HCT116 (cell line): ENCODE measurements at regions not wholly inside any gene's neighbourhood (a gene's known extent, or its start where the extent isn't known, plus 50 kb on each side); places are given as distances from the start of the nearest gene placed in this dataset.

Experiments used
- ATAC-seq: fragments of 200-7000 bp; cut with Tn5 transposase; 2 replicates; pipeline ENCODE4 v1.9.1; 2020; ENCODE audit warnings: mild to moderate bottlenecking, moderate library complexity
- BruUV-seq: library from RNA; stranded (reverse); fragments of 400-500 nt; replicated peaks from 2 replicates; lab custom pipeline; 2021; lab: Mats Ljungman, UMichigan
- CTCF ChIA-PET: fragments of 300-600 bp; sonication (Branson Sonifier 250); formaldehyde crosslinking; loops from one replicate; lab custom pipeline; 2021; ENCODE audit warnings: antibody characterized with exemption; lab: Charles Lee
- POLR2A ChIA-PET: fragments of 300-600, 350-600 bp; sonication (Branson Sonifier 250); formaldehyde crosslinking; loops from one replicate; lab custom pipeline; 2021; ENCODE audit warnings: antibody characterized with exemption; lab: Charles Lee
- RAD21 ChIA-PET, 2 experiments: fragments of 300-600 bp; sonication (Branson Sonifier 250); formaldehyde crosslinking; loops; one replicate each; lab custom pipeline; 2023; ENCODE audit warnings: low total read pairs in 2 of 2; ENCODE audit not compliant: uncharacterized antibody in 2 of 2, unreplicated experiment in 2 of 2, low non-redundant PET in 1 of 2; lab: Charles Lee
- DNase-seq: peaks from one replicate; pipeline ENCODE4 v3.0.0-alpha.2; 2010; ENCODE audit warnings: low read depth, low spot score
- H2AFZ ChIP-seq: fragments of 200-600 bp; shearing (Covaris generic), sonication (generic); 2 replicates; pipeline ENCODE4 v1.6.1; 2017; ENCODE audit warnings: low read depth, mixed run types, mixed read lengths, antibody characterized with exemption, low read length; ENCODE audit not compliant: poor library complexity, severe bottlenecking
- H3K27ac ChIP-seq: 2 replicates; pipeline ENCODE4 v1.5.1; 2012; ENCODE audit warnings: low read depth, low read length
- H3K27me3 ChIP-seq: fragments of 200-600 bp; sonication (generic); 2 replicates; pipeline ENCODE4 v1.6.1; 2016; ENCODE audit warnings: mixed run types, low read length, mixed read lengths; ENCODE audit not compliant: insufficient read depth
- H3K36me3 ChIP-seq, 2 experiments: fragments of 200-500 bp in 1 of 2; fragments of 200-600 bp in 1 of 2; sonication (Bioruptor generic) in 1 of 2; sonication (generic) in 1 of 2; 2 replicates each; pipeline versions ENCODE4 v1.5.1 to v1.6.1; 2014 to 2016; ENCODE audit warnings: low read length in 2 of 2, inconsistent platforms in 1 of 2, mixed read lengths in 1 of 2, mixed run types in 1 of 2; ENCODE audit not compliant: insufficient read depth in 2 of 2, control insufficient read depth in 1 of 2
- H3K4me1 ChIP-seq, 2 experiments: fragments of 200-600 bp in 1 of 2; sonication (generic) in 1 of 2; 2 replicates each; pipeline versions ENCODE4 v1.5.1 to v1.6.1; 2012 to 2017; ENCODE audit warnings: low read length in 2 of 2, inconsistent platforms in 1 of 2, mild to moderate bottlenecking in 1 of 2, mixed read lengths in 1 of 2, mixed run types in 1 of 2, moderate library complexity in 1 of 2; ENCODE audit not compliant: insufficient read depth in 2 of 2, control insufficient read depth in 1 of 2
- H3K4me2 ChIP-seq: fragments of 200-600 bp; sonication (generic); 2 replicates; pipeline ENCODE4 v1.6.1; 2017; ENCODE audit warnings: mixed run types, low read length, mixed read lengths
- H3K4me3 ChIP-seq, 2 experiments: fragments of 200-600 bp in 1 of 2; sonication (generic) in 1 of 2; replicated peaks in 1 of 2; 2 replicates each; pipeline ENCODE4 v1.5.1; 2011 to 2016; ENCODE audit warnings: low read length in 2 of 2, control low read depth in 1 of 2, low read depth in 1 of 2, mild to moderate bottlenecking in 1 of 2, mixed read lengths in 1 of 2, mixed run types in 1 of 2
- H3K79me2 ChIP-seq: fragments of 200-600 bp; sonication (generic); 2 replicates; pipeline ENCODE4 v1.6.1; 2017; ENCODE audit warnings: mild to moderate bottlenecking, mixed run types, low read length, moderate library complexity, mixed read lengths; ENCODE audit not compliant: insufficient read depth
- H3K9ac ChIP-seq: fragments of 200-600 bp; sonication (generic); 2 replicates; pipeline ENCODE4 v1.6.1; 2016; ENCODE audit warnings: low read length, mixed read lengths
- H3K9me2 ChIP-seq: fragments of 200-600 bp; sonication (generic), shearing (Covaris generic); 2 replicates; pipeline ENCODE4 v1.6.1; 2017; ENCODE audit warnings: mixed run types, mild to moderate bottlenecking, moderate library complexity; ENCODE audit not compliant: insufficient read depth
- H3K9me3 ChIP-seq, 2 experiments: fragments of 200-500 bp in 1 of 2; fragments of 200-600 bp in 1 of 2; sonication (Bioruptor generic) in 1 of 2; sonication (generic) in 1 of 2; 2 replicates each; pipeline ENCODE4 v1.6.1; 2014 to 2017; ENCODE audit warnings: low read length in 2 of 2, mixed read lengths in 2 of 2, inconsistent platforms in 1 of 2, low read depth in 1 of 2, mild to moderate bottlenecking in 1 of 2, mixed run types in 1 of 2, moderate library complexity in 1 of 2; ENCODE audit not compliant: control insufficient read depth in 1 of 2, insufficient read depth in 1 of 2
- H4K20me1 ChIP-seq: fragments of 200-600 bp; sonication (generic), shearing (Covaris generic); 2 replicates; pipeline ENCODE4 v1.6.1; 2017; ENCODE audit warnings: mixed run types, mild to moderate bottlenecking, moderate library complexity; ENCODE audit not compliant: insufficient read depth
- ATF3 ChIP-seq: IDR thresholded peaks from 2 replicates; pipeline ENCODE4 v1.6.1; 2012
- CEBPB ChIP-seq: IDR thresholded peaks from 2 replicates; pipeline ENCODE4 v1.6.1; 2012; ENCODE audit warnings: low read depth
- EGR1 ChIP-seq: IDR thresholded peaks from 2 replicates; pipeline ENCODE4 v1.6.1; 2012; ENCODE audit warnings: low read depth
- EZH2 ChIP-seq: fragments of 200-600 bp; sonication (generic); IDR thresholded peaks from 2 replicates; pipeline ENCODE4 v1.6.1; 2017; ENCODE audit warnings: antibody characterized with exemption, mixed run types
- EZH2phosphoT487 ChIP-seq: fragments of 200-600 bp; IDR thresholded peaks from 2 replicates; pipeline ENCODE4 v1.6.1; 2018; ENCODE audit warnings: antibody characterized with exemption, borderline replicate concordance
- POLR2AphosphoS5 ChIP-seq: IDR thresholded peaks from 2 replicates; pipeline ENCODE4 v1.6.1; 2011; ENCODE audit warnings: mild to moderate bottlenecking, low read depth, low read length, moderate library complexity
- REST ChIP-seq: IDR thresholded peaks from 2 replicates; pipeline ENCODE4 v1.6.1; 2012; ENCODE audit warnings: low read depth
- SIN3A ChIP-seq: IDR thresholded peaks from 2 replicates; pipeline ENCODE4 v1.6.1; 2012; ENCODE audit warnings: low read depth
- TCF7L2 ChIP-seq: IDR thresholded peaks from 2 replicates; pipeline ENCODE4 v1.7.0; 2011; ENCODE audit warnings: borderline replicate concordance, inconsistent platforms; ENCODE audit not compliant: insufficient read depth, insufficient read length; ENCODE audit errors: extremely low read depth
- YY1 ChIP-seq: IDR thresholded peaks from 2 replicates; pipeline ENCODE4 v1.6.1; 2011; ENCODE audit warnings: low read length, low read depth, moderate library complexity, mild to moderate bottlenecking; ENCODE audit not compliant: insufficient replicate concordance; ENCODE audit errors: extremely low read depth
- ZNF274 ChIP-seq: fragments of 200-500 bp; sonication (Bioruptor generic); IDR thresholded peaks from 2 replicates; pipeline ENCODE4 v1.6.1; 2014; ENCODE audit warnings: mild to moderate bottlenecking, low read depth, low read length, inconsistent platforms
- intact Hi-C: fragments of 100-400 bp; cut with micrococcal nuclease; formaldehyde crosslinking; loops from 2 replicates; pipeline ENCODE4 v1.10.0; 2022

- CTCF ChIA-PET = no interaction called here
Observed at GRCh38 chr19:28640506-28640905, 572.4 kb downstream of the UQCRFS1 start.

More at GRCh38 chr19:28640506-28640905, 572.4 kb downstream of the UQCRFS1 start:
- Histone ChIP-seq H3K79me2 (no peaks in the 10 kb centered on the region), H3K4me1 (no peaks in the 10 kb centered on the region), H2AFZ (no peak overlapping the region), H3K27ac (no peak overlapping the region), H3K9ac (no peak overlapping the region), H3K9me2 (no peaks in the 10 kb centered on the region), H3K9me3 (peaks cover 8 to 43% of the 10 kb centered on the region in 2 experiments; a peak in 2 of 4 replicates), H3K36me3 (no peaks in the 10 kb centered on the region), H3K27me3 (no peaks in the 10 kb centered on the region), H3K4me3 (no peak overlapping the region), H4K20me1 (no peaks in the 10 kb centered on the region), H3K4me2 (no peak overlapping the region)
- RAD21 ChIA-PET = no interaction called here
- POLR2A ChIA-PET = no interaction called here
- no TSS peak for BruUV-seq
- ATAC-seq (no peak), DNase-seq (no peak)
- intact Hi-C loops = no loop called here
- no peak for TF ChIP-seq ATF3
- TF ChIP-seq SIN3A = no peak
- TF ChIP-seq TCF7L2 = no peak
- no peak for TF ChIP-seq POLR2AphosphoS5
- no peak for TF ChIP-seq CEBPB
- TF ChIP-seq EZH2 = no peak
- TF ChIP-seq YY1 = no peak
- no peak for TF ChIP-seq EZH2phosphoT487
- no peak for TF ChIP-seq REST
- TF ChIP-seq ZNF274 = no peak
- TF ChIP-seq EGR1 = no peak
